ENCODE measurements at regions not wholly inside any gene's neighbourhood (a gene's known extent, or its start where the extent isn't known, plus 50 kb on each side); places are given as distances from the start of the nearest gene placed in this dataset. TPM values are rescaled to one million over a fixed set of nuclear protein-coding genes. Genes with fewer than 3 reads are reported as not detected.

DNA sequence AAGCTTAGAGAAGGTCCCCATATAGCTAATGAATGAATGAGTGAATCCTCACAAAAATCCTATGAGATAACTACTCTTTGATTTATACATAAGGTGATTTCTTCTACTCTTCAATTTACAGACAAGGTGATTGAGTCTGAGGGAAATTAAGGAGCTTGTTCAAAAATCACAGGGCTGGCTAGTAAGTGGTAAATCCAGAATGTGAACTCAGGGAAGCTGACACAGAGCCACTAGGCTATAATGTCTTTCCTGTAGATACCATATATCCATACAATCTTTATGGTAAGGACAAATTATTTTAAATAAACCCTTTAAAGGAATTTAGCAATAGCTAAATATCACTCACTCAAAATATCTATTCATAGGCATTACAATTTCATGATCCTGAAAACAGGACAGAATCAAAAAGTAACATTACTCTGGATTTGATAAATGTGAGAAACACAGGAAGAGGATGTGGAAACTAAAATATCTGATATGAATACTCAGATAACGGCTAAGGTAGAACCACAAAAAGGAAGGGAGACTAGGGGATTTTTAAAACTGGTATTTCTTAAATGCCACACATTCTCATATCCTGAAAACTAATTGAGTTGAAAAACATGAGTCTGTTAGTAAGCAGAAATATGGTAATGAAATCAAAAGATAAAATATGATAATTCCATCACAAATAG lies 108.2 kb downstream of the NBPF12 start:
- no CpG with 5 or more reads among the region's 1 CpG for WGBS (ENCODE audit: insufficient coverage)
- Histone ChIP-seq H3K27me3 (ENCODE audit: control insufficient read depth, insufficient read depth, low read length) (no peaks in the 10 kb centered on the region), H3K9me3 (ENCODE audit: control insufficient read depth, insufficient read depth, low read length) (no peaks in the 10 kb centered on the region)

More for the DNA sequence above, 108.2 kb downstream of the NBPF12 start:
- Histone ChIP-seq H3K4me3 (ENCODE audit: low read depth, low read length) (no peak overlapping the region), H3K4me1 (ENCODE audit: control insufficient read depth, insufficient read depth, low read length) (no peaks in the 10 kb centered on the region), H3K27ac (ENCODE audit: low read depth, low read length) (no peak overlapping the region), H3K36me3 (ENCODE audit: control insufficient read depth, insufficient read depth, low read length) (no peaks in the 10 kb centered on the region)
- no peak for DNase-seq (ENCODE audit: low read depth in 4 of 6, low spot score in 6 of 6)

Small RNA genes lying in the stretch of these regions (small RNA-seq; reads per million reads assigned to genes)
- gene RNU1-151P (ENCODE audit: low replicate concordance): not detected
